ENCODE measurements at regions not wholly inside any gene's neighbourhood (a gene's known extent, or its start where the extent isn't known, plus 50 kb on each side); places are given as distances from the start of the nearest gene placed in this dataset.
"Not testable (repeated sequence)": the region's sequence is repeated elsewhere in the genome, so short reads cannot be mapped to it uniquely, and the experiment has no call there.

DNA sequence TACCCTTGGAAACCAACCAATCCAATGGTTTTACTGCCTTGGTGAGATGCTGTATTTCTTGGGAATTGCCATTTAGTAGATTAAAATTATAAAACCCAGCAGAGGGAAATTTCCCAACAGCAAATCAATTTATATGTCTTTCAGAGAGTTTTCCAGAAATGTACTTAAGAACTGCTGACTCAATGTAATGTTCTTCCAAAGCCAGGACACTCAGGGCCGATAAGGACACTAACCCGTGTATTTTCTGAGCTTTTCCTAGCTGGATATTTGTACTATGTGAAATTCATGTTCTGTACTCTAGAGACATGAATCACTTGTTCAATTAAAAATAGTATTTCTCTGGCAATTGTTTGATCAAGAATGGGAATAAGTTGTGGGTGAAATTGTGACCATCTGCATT is 121.4 kb downstream of the KCNJ2 start:
- TF ChIP-seq POLR2A (IDR thresholded peaks at IDR 0.05) (no peak), CTCF (IDR thresholded peaks at IDR 0.05) (no peak)
- intact Hi-C loops (cut with DNase I) = no loop called here
- 63% methylated on average over 2 of the region's 2 CpGs for WGBS (ENCODE audit: insufficient coverage, low coverage, low lambda C conversion rate, missing lambda C conversion rate)
- H3K9me3 ChIP-seq = no peaks in the 10 kb centered on the region
- ATAC-seq = no peak
- H3K4me3 ChIP-seq = no peak overlapping the region
- no peaks in the 10 kb centered on the region for H3K4me1 ChIP-seq
- no peak for DNase-seq
- no peaks in the 10 kb centered on the region for H3K36me3 ChIP-seq
- H3K27ac ChIP-seq = no peak overlapping the region
- H3K27me3 ChIP-seq = peaks cover 0 to 4% of the 10 kb centered on the region in 2 donors

GRCh38 chr17:70292366-70292765 is 123.0 kb downstream of the KCNJ2 start:
- Histone ChIP-seq H3K36me3 (no peaks in the 10 kb centered on the region), H3K4me1 (no peaks in the 10 kb centered on the region), H3K4me3 (no peak overlapping the region), H3K27me3 (peaks cover 0 to 4% of the 10 kb centered on the region in 2 donors), H3K27ac (no peak overlapping the region), H3K9me3 (no peaks in the 10 kb centered on the region)
- WGBS (ENCODE audit: insufficient coverage, low coverage, low lambda C conversion rate, missing lambda C conversion rate) = 27% methylated on average over 1 of the region's 1 CpG
- DNase-seq = no peak
- intact Hi-C loops (cut with DNase I) = no loop called here
- no peak for TF ChIP-seq CTCF (IDR thresholded peaks at IDR 0.05)
- TF ChIP-seq POLR2A (IDR thresholded peaks at IDR 0.05) = no peak
- ATAC-seq = no peak

- H3K27ac ChIP-seq; H3K36me3 ChIP-seq; H3K27me3 ChIP-seq; H3K9me3 ChIP-seq; H3K4me1 ChIP-seq; DNase-seq; intact Hi-C loops (cut with DNase I); ATAC-seq; H3K4me3 ChIP-seq: not testable (repeated sequence)
- 74% methylated on average over 6 of the region's 6 CpGs for WGBS (ENCODE audit: insufficient coverage, low coverage, low lambda C conversion rate, missing lambda C conversion rate)
These were observed 124.4 kb downstream of the KCNJ2 start for GRCh38 chr17:70293564-70294310.

DNA sequence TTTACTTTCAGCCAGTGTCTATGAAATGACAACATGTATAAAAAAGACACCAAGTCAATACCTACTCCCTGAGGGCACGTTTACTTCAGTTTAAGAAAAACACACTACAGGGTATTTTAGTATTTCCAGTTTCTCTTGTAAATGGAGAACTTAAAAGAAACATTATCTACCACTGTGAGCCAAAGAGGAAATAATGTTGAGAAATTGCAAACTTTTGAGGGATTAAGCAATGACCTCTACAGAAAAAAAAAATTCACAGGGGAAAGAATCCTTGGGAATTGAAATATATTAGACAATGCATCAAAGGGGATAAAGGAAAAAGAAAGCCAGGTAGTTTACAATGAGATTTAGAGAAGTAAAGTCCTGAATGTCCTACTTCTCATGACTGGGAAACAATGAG is 126.0 kb downstream of the KCNJ2 start:
- TF ChIP-seq CTCF (IDR thresholded peaks at IDR 0.05) (no peak), POLR2A (IDR thresholded peaks at IDR 0.05) (no peak)
- no peak for DNase-seq
- intact Hi-C loops (cut with DNase I) = no loop called here
- peaks cover 0 to 4% of the 10 kb centered on the region in 2 donors for H3K27me3 ChIP-seq
- H3K36me3 ChIP-seq = no peaks in the 10 kb centered on the region
- ATAC-seq = peak in 2 of 4 donors; percentile 39 to 50
- H3K9me3 ChIP-seq = no peaks in the 10 kb centered on the region
- 5% methylated on average over 1 of the region's 1 CpG for WGBS (ENCODE audit: insufficient coverage, low coverage, low lambda C conversion rate, missing lambda C conversion rate)
- no peaks in the 10 kb centered on the region for H3K4me1 ChIP-seq
- no peak overlapping the region for H3K27ac ChIP-seq
- no peak overlapping the region for H3K4me3 ChIP-seq

DNA sequence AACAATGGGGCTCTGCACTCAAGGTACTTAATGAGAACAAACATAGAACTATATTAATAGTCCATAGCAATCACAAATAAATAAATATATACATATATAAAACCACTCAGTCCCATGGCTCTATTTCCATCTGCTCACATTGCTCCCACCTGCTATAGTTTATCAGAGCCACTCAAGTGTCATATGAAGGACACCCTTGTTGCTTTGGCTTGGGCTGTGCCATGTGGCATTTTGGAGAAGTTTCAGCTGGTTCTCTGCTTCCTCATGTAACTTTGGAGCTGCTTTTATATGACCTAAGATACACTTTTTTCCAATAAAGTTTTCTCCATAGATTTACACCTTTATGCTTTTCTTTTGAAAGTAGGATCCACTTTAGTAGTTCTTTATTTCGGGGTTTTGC is 126.4 kb downstream of the KCNJ2 start:
- 64% methylated on average over 1 of the region's 1 CpG for WGBS (ENCODE audit: insufficient coverage, low coverage, low lambda C conversion rate, missing lambda C conversion rate)
- Histone ChIP-seq H3K4me3 (no peak overlapping the region), H3K36me3 (no peaks in the 10 kb centered on the region), H3K4me1 (no peaks in the 10 kb centered on the region), H3K27ac (no peak overlapping the region), H3K9me3 (no peaks in the 10 kb centered on the region), H3K27me3 (peaks cover 0 to 4% of the 10 kb centered on the region in 2 donors)
- TF ChIP-seq POLR2A (IDR thresholded peaks at IDR 0.05) (no peak), CTCF (IDR thresholded peaks at IDR 0.05) (no peak)
- ATAC-seq (peak in 3 of 4 donors; percentile 36 to 68 (median 48)), DNase-seq (no peak)
- intact Hi-C loops (cut with DNase I) = no loop called here
